ENCODE measurements at regions not wholly inside any gene's neighbourhood (a gene's known extent, or its start where the extent isn't known, plus 50 kb on each side); places are given as distances from the start of the nearest gene placed in this dataset.

GRCh38 chr9:87294126-87294525 lies 203.5 kb upstream of the DAPK1 start:
- Histone ChIP-seq H3K9me3 (no peaks in the 10 kb centered on the region), H3K36me3 (no peaks in the 10 kb centered on the region), H3K27ac (no peak overlapping the region), H3K4me1 (no peaks in the 10 kb centered on the region), H3K4me3 (no peak overlapping the region), H3K27me3 (no peaks in the 10 kb centered on the region)
- no peak for DNase-seq (ENCODE audit: low spot score in 2 of 2)
- WGBS, result 95% methylated on average over 2 of the region's 2 CpGs
- TF ChIP-seq POLR2A (IDR thresholded peaks at IDR 0.05) (no peak), POLR2AphosphoS5 (IDR thresholded peaks at IDR 0.05) (no peak), EP300 (IDR thresholded peaks at IDR 0.05) (no peak), CTCF (IDR thresholded peaks at IDR 0.05) (no peak)

GRCh38 chr9:87300915-87301314 lies 196.8 kb upstream of the DAPK1 start:
- TF ChIP-seq POLR2A (IDR thresholded peaks at IDR 0.05), result no peak
- no peak for TF ChIP-seq CTCF (IDR thresholded peaks at IDR 0.05)
- no peak for TF ChIP-seq POLR2AphosphoS5 (IDR thresholded peaks at IDR 0.05)
- no peak for TF ChIP-seq EP300 (IDR thresholded peaks at IDR 0.05)
- no peak overlapping the region for H3K4me3 ChIP-seq
- no peak overlapping the region for H3K27ac ChIP-seq
- no peaks in the 10 kb centered on the region for H3K9me3 ChIP-seq
- no peaks in the 10 kb centered on the region for H3K27me3 ChIP-seq
- H3K36me3 ChIP-seq, result no peaks in the 10 kb centered on the region
- 78% methylated on average over 2 of the region's 2 CpGs for WGBS
- no peaks in the 10 kb centered on the region for H3K4me1 ChIP-seq
- DNase-seq (ENCODE audit: low spot score in 2 of 2), result no peak

GRCh38 chr9:87301371-87301770 lies 196.3 kb upstream of the DAPK1 start:
- no peak for TF ChIP-seq POLR2AphosphoS5 (IDR thresholded peaks at IDR 0.05)
- TF ChIP-seq POLR2A (IDR thresholded peaks at IDR 0.05), result no peak
- no peak for TF ChIP-seq EP300 (IDR thresholded peaks at IDR 0.05)
- TF ChIP-seq CTCF (IDR thresholded peaks at IDR 0.05), result no peak
- no peak for DNase-seq (ENCODE audit: low spot score in 2 of 2)
- Histone ChIP-seq H3K4me1 (no peaks in the 10 kb centered on the region), H3K36me3 (no peaks in the 10 kb centered on the region), H3K27me3 (no peaks in the 10 kb centered on the region), H3K9me3 (no peaks in the 10 kb centered on the region), H3K27ac (no peak overlapping the region), H3K4me3 (no peak overlapping the region)

GRCh38 chr9:87305151-87305550 lies 192.5 kb upstream of the DAPK1 start:
- TF ChIP-seq CTCF (IDR thresholded peaks at IDR 0.05) (no peak), EP300 (IDR thresholded peaks at IDR 0.05) (no peak), POLR2AphosphoS5 (IDR thresholded peaks at IDR 0.05) (no peak), POLR2A (IDR thresholded peaks at IDR 0.05) (no peak)
- Histone ChIP-seq H3K4me3 (no peak overlapping the region), H3K27ac (no peak overlapping the region), H3K27me3 (no peaks in the 10 kb centered on the region), H3K36me3 (no peaks in the 10 kb centered on the region), H3K4me1 (no peaks in the 10 kb centered on the region), H3K9me3 (no peaks in the 10 kb centered on the region)
- no peak for DNase-seq (ENCODE audit: low spot score in 2 of 2)
- WGBS, result 77% methylated on average over 7 of the region's 7 CpGs

GRCh38 chr9:87306006-87306405 lies 191.7 kb upstream of the DAPK1 start:
- Histone ChIP-seq H3K9me3 (no peaks in the 10 kb centered on the region), H3K27me3 (no peaks in the 10 kb centered on the region), H3K27ac (no peak overlapping the region), H3K4me3 (no peak overlapping the region), H3K36me3 (no peaks in the 10 kb centered on the region), H3K4me1 (no peaks in the 10 kb centered on the region)
- TF ChIP-seq EP300 (IDR thresholded peaks at IDR 0.05), result no peak
- DNase-seq (ENCODE audit: low spot score in 2 of 2), result no peak
- 83% methylated on average over 3 of the region's 3 CpGs for WGBS

GRCh38 chr9:87307848-87308247 lies 189.8 kb upstream of the DAPK1 start:
- WGBS, result 69% methylated on average over 5 of the region's 5 CpGs
- Histone ChIP-seq H3K4me1 (no peaks in the 10 kb centered on the region), H3K36me3 (no peaks in the 10 kb centered on the region), H3K4me3 (no peak overlapping the region), H3K27ac (no peak overlapping the region), H3K27me3 (no peaks in the 10 kb centered on the region), H3K9me3 (no peaks in the 10 kb centered on the region)
- TF ChIP-seq EP300 (IDR thresholded peaks at IDR 0.05) (no peak), CTCF (IDR thresholded peaks at IDR 0.05) (no peak), POLR2A (IDR thresholded peaks at IDR 0.05) (no peak), POLR2AphosphoS5 (IDR thresholded peaks at IDR 0.05) (no peak)
- DNase-seq (ENCODE audit: low spot score in 2 of 2), result no peak

Data from suprapubic skin (tissue), 4 donors.